KMS-11 (cell line): ENCODE measurements at regions not wholly inside any gene's neighbourhood (a gene's known extent, or its start where the extent isn't known, plus 50 kb on each side); places are given as distances from the start of the nearest gene placed in this dataset.

Experiments
- H2AFZ ChIP-seq: fragments of 200-600 bp; sonication (generic); 2 replicates; pipeline ENCODE4 v1.6.1; 2016; ENCODE audit warnings: antibody characterized with exemption, mixed run types, low read depth
- H3K27ac ChIP-seq: fragments of 200-600 bp; sonication (generic); 2 replicates; pipeline ENCODE4 v1.6.1; 2016; ENCODE audit warnings: mild to moderate bottlenecking, mixed run types
- H3K27me3 ChIP-seq: fragments of 200-600 bp; sonication (generic); 2 replicates; pipeline ENCODE4 v1.6.1; 2017; ENCODE audit warnings: mild to moderate bottlenecking, low read depth, mixed run types, moderate library complexity; ENCODE audit not compliant: insufficient read depth
- H3K36me3 ChIP-seq: fragments of 200-600 bp; sonication (generic); 2 replicates; pipeline ENCODE4 v1.6.1; 2017; ENCODE audit warnings: mild to moderate bottlenecking, mixed run types; ENCODE audit not compliant: insufficient read depth
- H3K4me1 ChIP-seq: fragments of 200-600 bp; sonication (generic); 2 replicates; pipeline ENCODE4 v1.6.1; 2016; ENCODE audit warnings: mild to moderate bottlenecking, low read depth, mixed run types; ENCODE audit not compliant: poor library complexity, severe bottlenecking
- H3K4me2 ChIP-seq: fragments of 200-600 bp; sonication (generic); 2 replicates; pipeline ENCODE4 v1.7.0; 2016; ENCODE audit warnings: mild to moderate bottlenecking, mixed run types
- H3K4me3 ChIP-seq: fragments of 200-600 bp; sonication (generic); IDR thresholded peaks from 2 replicates; pipeline ENCODE4 v1.6.1; 2017; ENCODE audit warnings: low read depth, low read length, mixed read lengths; ENCODE audit not compliant: insufficient read depth
- H3K79me2 ChIP-seq: fragments of 200-600 bp; sonication (generic); 2 replicates; pipeline ENCODE4 v1.6.1; 2016; ENCODE audit warnings: low read depth, mixed run types; ENCODE audit not compliant: insufficient read depth
- H3K9ac ChIP-seq: fragments of 200-600 bp; sonication (generic); 2 replicates; pipeline ENCODE4 v1.6.1; 2016; ENCODE audit warnings: mild to moderate bottlenecking, mixed run types
- H4K20me1 ChIP-seq: fragments of 200-600 bp; sonication (generic); 2 replicates; pipeline ENCODE4 v1.6.1; 2016; ENCODE audit warnings: mild to moderate bottlenecking, mixed run types; ENCODE audit not compliant: insufficient read depth
- CTCF ChIP-seq: fragments of 200-600 bp; sonication (generic); conservative IDR thresholded peaks from 2 replicates; pipeline ENCODE4 v1.6.1; 2017; ENCODE audit warnings: low read depth, mild to moderate bottlenecking, antibody characterized with exemption, low read length, moderate library complexity, mixed read lengths

DNA sequence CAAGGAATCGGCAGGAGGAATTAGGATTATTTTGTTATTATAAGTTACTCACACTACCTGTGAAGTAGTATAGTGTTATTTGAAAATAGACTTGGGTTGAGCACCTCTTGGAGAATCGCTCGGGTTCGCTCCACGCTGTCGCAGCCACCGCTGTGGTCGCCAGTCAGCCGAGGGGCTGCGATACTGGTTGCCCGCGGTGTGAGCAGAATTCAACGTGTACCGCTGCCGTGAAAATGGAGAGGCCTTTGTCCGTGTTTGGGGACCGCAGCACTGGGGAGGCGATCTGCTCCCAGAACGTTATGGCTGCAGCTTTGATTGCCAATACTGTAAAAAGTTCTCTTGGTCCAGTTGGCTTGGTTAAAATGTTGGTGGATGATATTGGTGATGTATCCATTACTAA is 117.2 kb downstream of the C7orf25 start:
- TF ChIP-seq CTCF: no peak
- H3K79me2 ChIP-seq: no peaks in the 10 kb centered on the region
- H3K4me1 ChIP-seq: no peaks in the 10 kb centered on the region
- no peaks in the 10 kb centered on the region for H4K20me1 ChIP-seq
- H3K36me3 ChIP-seq: no peaks in the 10 kb centered on the region
- H3K4me3 ChIP-seq: no peak overlapping the region
- no peaks in the 10 kb centered on the region for H3K27me3 ChIP-seq
- no peak overlapping the region for H3K4me2 ChIP-seq
- H3K9ac ChIP-seq: no peak overlapping the region
- no peak overlapping the region for H3K27ac ChIP-seq
- no peak overlapping the region for H2AFZ ChIP-seq

GRCh38 chr7:42792841-42793240 is 119.0 kb downstream of the C7orf25 start:
- Histone ChIP-seq H2AFZ (no peak overlapping the region), H3K27me3 (no peaks in the 10 kb centered on the region), H3K4me1 (no peaks in the 10 kb centered on the region), H3K79me2 (no peaks in the 10 kb centered on the region), H3K36me3 (no peaks in the 10 kb centered on the region), H4K20me1 (no peaks in the 10 kb centered on the region), H3K4me2 (no peak overlapping the region), H3K9ac (no peak overlapping the region), H3K4me3 (no peak overlapping the region), H3K27ac (no peak overlapping the region)
- TF ChIP-seq CTCF: no peak

DNA sequence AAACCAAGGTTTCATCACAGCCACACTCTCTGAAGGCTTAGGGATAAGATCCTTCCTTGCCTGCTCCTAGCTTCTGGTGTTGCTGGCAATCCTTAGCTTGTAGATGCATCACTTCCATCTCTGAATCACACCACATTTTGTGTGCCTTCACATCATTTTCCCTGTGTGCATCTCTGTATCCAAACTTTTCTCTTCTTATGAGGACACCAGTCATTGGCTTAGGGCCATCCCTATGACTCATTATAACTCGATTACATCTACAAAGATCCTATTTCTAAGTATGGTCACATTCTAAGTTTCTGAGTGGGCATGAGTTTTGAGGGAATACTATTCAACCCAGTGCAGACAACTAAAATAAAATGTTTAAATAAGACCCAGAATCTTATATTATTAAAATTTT is 121.7 kb downstream of the C7orf25 start:
- Histone ChIP-seq H3K9ac (no peak overlapping the region), H3K4me3 (no peak overlapping the region), H3K27me3 (no peaks in the 10 kb centered on the region), H3K4me2 (no peak overlapping the region), H3K79me2 (no peaks in the 10 kb centered on the region), H3K36me3 (no peaks in the 10 kb centered on the region), H3K4me1 (no peaks in the 10 kb centered on the region), H2AFZ (no peak overlapping the region), H3K27ac (no peak overlapping the region), H4K20me1 (no peaks in the 10 kb centered on the region)
- no peak for TF ChIP-seq CTCF

DNA sequence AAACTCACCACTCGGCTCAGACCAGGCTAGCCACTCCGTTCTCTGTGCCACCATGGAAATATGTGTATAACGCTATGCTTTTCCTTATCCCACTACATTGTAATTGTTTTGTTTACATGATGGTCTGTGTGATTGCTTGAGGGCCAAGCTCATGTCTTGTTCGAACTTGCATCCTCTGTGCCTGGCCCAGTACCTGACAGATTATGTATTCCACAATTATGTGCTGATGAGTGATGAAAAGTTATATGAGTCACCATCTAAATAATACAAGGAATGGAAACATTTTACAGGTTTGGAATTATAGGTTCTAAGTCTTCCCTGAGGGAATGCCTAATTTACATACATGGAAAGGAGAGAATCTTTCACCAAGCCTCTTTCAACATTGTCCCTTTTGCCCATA is 137.4 kb downstream of the C7orf25 start:
- H3K4me2 ChIP-seq: no peak overlapping the region
- H2AFZ ChIP-seq: no peak overlapping the region
- no peak for TF ChIP-seq CTCF
- H3K4me3 ChIP-seq: no peak overlapping the region
- H3K9ac ChIP-seq: no peak overlapping the region
- no peaks in the 10 kb centered on the region for H3K36me3 ChIP-seq
- no peak overlapping the region for H3K27ac ChIP-seq
- no peaks in the 10 kb centered on the region for H4K20me1 ChIP-seq
- H3K4me1 ChIP-seq: no peaks in the 10 kb centered on the region
- H3K79me2 ChIP-seq: no peaks in the 10 kb centered on the region
- no peaks in the 10 kb centered on the region for H3K27me3 ChIP-seq

GRCh38 chr7:42770114-42770513 is 141.8 kb downstream of the C7orf25 start:
- no peaks in the 10 kb centered on the region for H3K4me1 ChIP-seq
- no peaks in the 10 kb centered on the region for H3K27me3 ChIP-seq
- H3K4me2 ChIP-seq: no peak overlapping the region
- no peaks in the 10 kb centered on the region for H4K20me1 ChIP-seq
- H3K4me3 ChIP-seq: no peak overlapping the region
- no peaks in the 10 kb centered on the region for H3K36me3 ChIP-seq
- H3K27ac ChIP-seq: no peak overlapping the region
- H3K9ac ChIP-seq: no peak overlapping the region
- no peak for TF ChIP-seq CTCF
- H3K79me2 ChIP-seq: no peaks in the 10 kb centered on the region
- H2AFZ ChIP-seq: no peak overlapping the region
